Skeletal muscle satellite cell (primary cell): ENCODE measurements at regions not wholly inside any gene's neighbourhood (a gene's known extent, or its start where the extent isn't known, plus 50 kb on each side); places are given as distances from the start of the nearest gene placed in this dataset.
"Not testable (repeated sequence)": the region's sequence is repeated elsewhere in the genome, so short reads cannot be mapped to it uniquely, and the experiment has no call there.

Source experiments
- H3K27me3 ChIP-seq: 2 replicates; pipeline ENCODE4 v1.7.0; 2013; ENCODE audit warnings: low read length; ENCODE audit not compliant: control insufficient read depth, insufficient read depth
- H3K36me3 ChIP-seq: 2 replicates; pipeline ENCODE4 v1.7.0; 2013; ENCODE audit warnings: mild to moderate bottlenecking, control low read depth, low read length; ENCODE audit not compliant: insufficient read depth
- H3K4me1 ChIP-seq: 2 replicates; pipeline ENCODE4 v1.7.0; 2013; ENCODE audit warnings: low read length; ENCODE audit not compliant: control insufficient read depth, insufficient read depth
- H3K4me2 ChIP-seq: 2 replicates; pipeline ENCODE4 v1.7.0; 2013; ENCODE audit warnings: mild to moderate bottlenecking, low read length
- H3K4me3 ChIP-seq: 2 replicates; pipeline ENCODE4 v1.7.0; 2013; ENCODE audit warnings: low read length
- H3K9ac ChIP-seq: 2 replicates; pipeline ENCODE4 v1.7.0; 2013; ENCODE audit warnings: mild to moderate bottlenecking, low read depth, low read length, moderate library complexity
- H3K9me3 ChIP-seq: replicated peaks from 2 replicates; pipeline ENCODE4 v1.7.0; 2013; ENCODE audit warnings: mild to moderate bottlenecking, control low read depth, low read length

GRCh38 chr7:131978118-131978517, 421.7 kb upstream of the PODXL start:
- not testable (repeated sequence) for H3K9me3 ChIP-seq, H3K4me2 ChIP-seq, H3K27me3 ChIP-seq, H3K4me1 ChIP-seq, H3K36me3 ChIP-seq, H3K4me3 ChIP-seq, H3K9ac ChIP-seq

- H3K9ac ChIP-seq = no peak overlapping the region
- no peaks in the 10 kb centered on the region for H3K36me3 ChIP-seq
These were observed 420.0 kb upstream of the PODXL start for GRCh38 chr7:131976411-131976810.

GRCh38 chr7:131974671-131975070, 418.2 kb upstream of the PODXL start:
- Histone ChIP-seq H3K4me1 (no peaks in the 10 kb centered on the region), H3K36me3 (no peaks in the 10 kb centered on the region), H3K9me3 (no peaks in the 10 kb centered on the region), H3K9ac (no peak overlapping the region), H3K4me3 (no peak overlapping the region), H3K4me2 (no peak overlapping the region), H3K27me3 (no peaks in the 10 kb centered on the region)

More at GRCh38 chr7:131976411-131976810, 420.0 kb upstream of the PODXL start:
- H3K4me3 ChIP-seq = no peak overlapping the region
- no peaks in the 10 kb centered on the region for H3K9me3 ChIP-seq
- H3K4me1 ChIP-seq = no peaks in the 10 kb centered on the region
- H3K4me2 ChIP-seq = no peak overlapping the region
- H3K27me3 ChIP-seq = no peaks in the 10 kb centered on the region

GRCh38 chr7:131972251-131972650, 415.8 kb upstream of the PODXL start:
- no peaks in the 10 kb centered on the region for H3K27me3 ChIP-seq
- no peak overlapping the region for H3K9ac ChIP-seq
- H3K4me3 ChIP-seq = no peak overlapping the region
- H3K4me2 ChIP-seq = no peak overlapping the region
- no peaks in the 10 kb centered on the region for H3K36me3 ChIP-seq
- H3K9me3 ChIP-seq = no peaks in the 10 kb centered on the region
- H3K4me1 ChIP-seq = no peaks in the 10 kb centered on the region

GRCh38 chr7:131970602-131971001, 414.2 kb upstream of the PODXL start:
- no peak overlapping the region for H3K4me3 ChIP-seq
- H3K4me1 ChIP-seq = no peaks in the 10 kb centered on the region
- no peaks in the 10 kb centered on the region for H3K9me3 ChIP-seq
- H3K36me3 ChIP-seq = no peaks in the 10 kb centered on the region
- H3K9ac ChIP-seq = no peak overlapping the region
- no peak overlapping the region for H3K4me2 ChIP-seq
- H3K27me3 ChIP-seq = no peaks in the 10 kb centered on the region

- Histone ChIP-seq H3K4me3 (no peak overlapping the region), H3K36me3 (no peaks in the 10 kb centered on the region), H3K27me3 (no peaks in the 10 kb centered on the region), H3K9ac (no peak overlapping the region), H3K4me2 (no peak overlapping the region), H3K9me3 (no peaks in the 10 kb centered on the region), H3K4me1 (no peaks in the 10 kb centered on the region)
These were observed 413.1 kb upstream of the PODXL start for GRCh38 chr7:131969560-131969959.

GRCh38 chr7:131967216-131967730, 410.8 kb upstream of the PODXL start:
- Histone ChIP-seq H3K36me3 (no peaks in the 10 kb centered on the region), H3K9me3 (no peaks in the 10 kb centered on the region), H3K4me2 (no peak overlapping the region), H3K9ac (no peak overlapping the region), H3K4me1 (no peaks in the 10 kb centered on the region), H3K4me3 (no peak overlapping the region), H3K27me3 (no peaks in the 10 kb centered on the region)

GRCh38 chr7:131964203-131964602, 407.8 kb upstream of the PODXL start:
- Histone ChIP-seq H3K4me1 (no peaks in the 10 kb centered on the region), H3K9me3 (no peaks in the 10 kb centered on the region), H3K4me2 (no peak overlapping the region), H3K27me3 (no peaks in the 10 kb centered on the region), H3K9ac (no peak overlapping the region), H3K36me3 (no peaks in the 10 kb centered on the region), H3K4me3 (no peak overlapping the region)

- H3K36me3 ChIP-seq = no peaks in the 10 kb centered on the region
- H3K4me3 ChIP-seq = no peak overlapping the region
- H3K4me1 ChIP-seq = no peaks in the 10 kb centered on the region
- H3K27me3 ChIP-seq = no peaks in the 10 kb centered on the region
- H3K9me3 ChIP-seq = no peaks in the 10 kb centered on the region
- H3K4me2 ChIP-seq = no peak overlapping the region
- no peak overlapping the region for H3K9ac ChIP-seq
These were observed 404.7 kb upstream of the PODXL start for GRCh38 chr7:131961054-131961680.

GRCh38 chr7:131959106-131959812, 402.8 kb upstream of the PODXL start:
- no peaks in the 10 kb centered on the region for H3K36me3 ChIP-seq

GRCh38 chr7:131957338-131958020, 401.1 kb upstream of the PODXL start:
- Histone ChIP-seq H3K4me3 (no peak overlapping the region), H3K36me3 (no peaks in the 10 kb centered on the region), H3K9ac (no peak overlapping the region), H3K4me1 (no peaks in the 10 kb centered on the region), H3K27me3 (no peaks in the 10 kb centered on the region), H3K4me2 (no peak overlapping the region), H3K9me3 (no peaks in the 10 kb centered on the region)

More at GRCh38 chr7:131959106-131959812, 402.8 kb upstream of the PODXL start:
- H3K4me1 ChIP-seq = no peaks in the 10 kb centered on the region
- no peaks in the 10 kb centered on the region for H3K27me3 ChIP-seq
- H3K9ac ChIP-seq = no peak overlapping the region
- no peak overlapping the region for H3K4me3 ChIP-seq
- no peaks in the 10 kb centered on the region for H3K9me3 ChIP-seq
- no peak overlapping the region for H3K4me2 ChIP-seq
